Ascending aorta (tissue), 2 donors: ENCODE measurements at regions not wholly inside any gene's neighbourhood (a gene's known extent, or its start where the extent isn't known, plus 50 kb on each side); places are given as distances from the start of the nearest gene placed in this dataset.

Source experiments
- DNase-seq, 2 donors: peaks; one replicate each; pipeline ENCODE4 v3.0.0-alpha.2; 2019; ENCODE audit warnings: low spot score in 2 of 2
- H3K27ac ChIP-seq, 2 donors: fragments of 200-600 bp; sonication (generic); one replicate each; pipeline ENCODE4 v1.5.1; 2016 to 2017; ENCODE audit warnings: mild to moderate bottlenecking in 1 of 2
- H3K27me3 ChIP-seq: fragments of 200-600 bp; sonication (generic); one replicate; pipeline ENCODE4 v1.5.1; 2017
- H3K36me3 ChIP-seq, 2 donors: fragments of 200-600 bp; sonication (generic); one replicate each; pipeline ENCODE4 v1.5.1; 2016
- H3K4me1 ChIP-seq, 2 donors: fragments of 200-600 bp; sonication (generic); one replicate each; pipeline ENCODE4 v1.5.1; 2016 to 2017; ENCODE audit warnings: mild to moderate bottlenecking in 1 of 2
- H3K4me3 ChIP-seq, 2 donors: fragments of 200-600 bp; sonication (generic); one replicate each; pipeline ENCODE4 v1.5.1; 2016 to 2017; ENCODE audit warnings: mild to moderate bottlenecking in 1 of 2
- H3K9me3 ChIP-seq, 2 donors: fragments of 200-600 bp; sonication (generic); one replicate each; pipeline ENCODE4 v1.5.1; 2016
- intact Hi-C: fragments of 100-400 bp; cut with DNase I; formaldehyde crosslinking; loops from one replicate; pipeline ENCODE4 v1.15.1; 2023
- TF ChIP-seq, protein P1 (sequence below), 3 experiments: fragments of 200-600 bp in 2 of 3; fragments of 450-650 bp in 1 of 3; sonication (generic) in 2 of 3; IDR thresholded peaks; one replicate each; pipeline ENCODE4 v1.5.1; 2016 to 2019; ENCODE audit warnings: antibody characterized with exemption in 3 of 3, mild to moderate bottlenecking in 1 of 3, moderate library complexity in 1 of 3

DNA sequence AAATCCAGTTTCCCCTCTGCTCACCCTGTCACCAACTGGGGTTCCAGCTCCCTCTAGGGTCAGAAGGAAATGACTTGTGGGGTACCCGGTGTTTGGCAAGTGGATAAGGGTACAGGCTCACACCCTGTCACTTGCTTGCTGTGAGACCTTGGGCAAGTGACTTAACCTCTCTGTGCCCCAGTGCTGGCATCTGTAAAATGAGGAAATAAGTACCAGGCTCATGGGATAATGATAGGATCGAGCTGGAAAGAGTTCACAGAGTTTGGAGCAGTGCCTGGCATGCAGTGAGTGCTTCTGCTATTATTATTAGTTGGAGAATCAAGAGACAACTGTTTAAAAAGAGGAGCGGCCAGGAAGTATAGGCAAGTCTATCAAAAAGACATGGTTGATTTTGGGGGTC, 53.7 kb upstream of the DLX4 start:
- DNase-seq, result no peak

GRCh38 chr17:49915670-49916069, 53.3 kb upstream of the DLX4 start:
- TF ChIP-seq, protein P1, sequence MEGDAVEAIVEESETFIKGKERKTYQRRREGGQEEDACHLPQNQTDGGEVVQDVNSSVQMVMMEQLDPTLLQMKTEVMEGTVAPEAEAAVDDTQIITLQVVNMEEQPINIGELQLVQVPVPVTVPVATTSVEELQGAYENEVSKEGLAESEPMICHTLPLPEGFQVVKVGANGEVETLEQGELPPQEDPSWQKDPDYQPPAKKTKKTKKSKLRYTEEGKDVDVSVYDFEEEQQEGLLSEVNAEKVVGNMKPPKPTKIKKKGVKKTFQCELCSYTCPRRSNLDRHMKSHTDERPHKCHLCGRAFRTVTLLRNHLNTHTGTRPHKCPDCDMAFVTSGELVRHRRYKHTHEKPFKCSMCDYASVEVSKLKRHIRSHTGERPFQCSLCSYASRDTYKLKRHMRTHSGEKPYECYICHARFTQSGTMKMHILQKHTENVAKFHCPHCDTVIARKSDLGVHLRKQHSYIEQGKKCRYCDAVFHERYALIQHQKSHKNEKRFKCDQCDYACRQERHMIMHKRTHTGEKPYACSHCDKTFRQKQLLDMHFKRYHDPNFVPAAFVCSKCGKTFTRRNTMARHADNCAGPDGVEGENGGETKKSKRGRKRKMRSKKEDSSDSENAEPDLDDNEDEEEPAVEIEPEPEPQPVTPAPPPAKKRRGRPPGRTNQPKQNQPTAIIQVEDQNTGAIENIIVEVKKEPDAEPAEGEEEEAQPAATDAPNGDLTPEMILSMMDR (IDR thresholded peaks at IDR 0.05), result no peak
- Histone ChIP-seq H3K27ac (no peak overlapping the region), H3K27me3 (peaks cover under 1% of the 10 kb centered on the region), H3K9me3 (no peaks in the 10 kb centered on the region), H3K4me3 (no peak overlapping the region), H3K36me3 (no peaks in the 10 kb centered on the region), H3K4me1 (no peaks in the 10 kb centered on the region)
- intact Hi-C loops, result no loop called here
- no peak for DNase-seq

More for the DNA sequence above, 53.7 kb upstream of the DLX4 start:
- intact Hi-C loops, result no loop called here
- no peaks in the 10 kb centered on the region for H3K9me3 ChIP-seq
- no peak overlapping the region for H3K4me3 ChIP-seq
- H3K4me1 ChIP-seq, result peaks cover 0 to 2% of the 10 kb centered on the region in 2 donors
- H3K36me3 ChIP-seq, result no peaks in the 10 kb centered on the region
- peaks cover 5% of the 10 kb centered on the region for H3K27me3 ChIP-seq
- H3K27ac ChIP-seq, result no peak overlapping the region
- TF ChIP-seq, protein P1 (IDR thresholded peaks at IDR 0.05), result no peak

DNA sequence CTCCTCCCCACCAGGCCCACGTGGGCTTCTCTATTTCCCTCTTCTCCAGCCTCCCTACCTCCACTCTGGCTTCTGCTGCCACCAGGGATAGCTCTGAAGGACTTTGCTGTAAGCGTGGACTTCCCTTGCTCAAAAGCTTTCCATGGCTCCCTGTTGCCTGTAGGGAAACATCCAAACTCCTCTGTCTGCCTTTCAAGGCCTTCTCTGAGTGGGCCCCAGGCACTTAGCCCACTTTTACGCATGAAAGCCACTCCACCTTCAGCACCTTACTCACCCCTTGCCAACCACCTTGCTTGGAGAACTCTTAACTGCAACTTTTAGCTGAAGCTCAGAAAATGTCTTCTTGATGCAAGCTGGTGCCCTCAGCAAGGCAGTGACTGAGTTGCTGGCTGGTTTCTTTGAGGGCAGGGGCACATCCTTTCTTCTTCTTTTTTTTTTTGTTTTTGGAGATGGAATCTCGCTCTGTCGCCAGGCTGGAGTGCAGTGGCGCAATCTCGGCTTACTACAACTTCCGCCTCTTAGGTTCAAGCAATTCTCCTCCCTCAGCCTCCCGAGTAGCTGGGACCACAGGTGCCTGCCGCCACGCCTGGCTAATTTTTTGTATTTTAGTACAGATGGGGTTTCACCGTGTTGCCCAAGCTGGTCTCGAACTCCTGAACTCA, 52.0 kb upstream of the DLX4 start:
- no peak for DNase-seq
- Histone ChIP-seq H3K9me3 (no peaks in the 10 kb centered on the region), H3K27me3 (no peaks in the 10 kb centered on the region), H3K36me3 (no peaks in the 10 kb centered on the region), H3K27ac (no peak overlapping the region), H3K4me1 (no peaks in the 10 kb centered on the region), H3K4me3 (no peak overlapping the region)
- TF ChIP-seq, protein P1 (IDR thresholded peaks at IDR 0.05), result no peak
- intact Hi-C loops, result no loop called here

DNA sequence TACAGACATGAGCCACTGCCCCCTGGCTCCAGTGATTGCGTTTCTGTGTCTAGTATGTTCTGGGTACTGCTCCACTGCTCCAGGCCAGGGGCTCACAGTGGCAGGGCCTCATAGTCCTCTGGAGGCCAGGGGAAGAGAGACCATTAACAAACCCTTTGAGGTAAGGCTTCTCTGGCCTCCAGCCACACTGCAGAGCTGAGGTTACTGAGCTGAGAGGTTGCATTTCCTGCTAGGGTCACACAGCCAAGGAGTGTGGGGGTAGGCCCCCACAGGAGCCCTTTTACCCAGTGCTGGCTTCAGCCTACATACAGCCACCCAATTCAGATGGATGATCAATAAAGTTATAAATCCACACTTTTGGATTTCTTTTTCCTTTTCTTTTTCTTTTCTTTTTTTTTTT, 50.4 kb upstream of the DLX4 start:
- Histone ChIP-seq H3K36me3 (no peaks in the 10 kb centered on the region), H3K27me3 (no peaks in the 10 kb centered on the region), H3K4me3 (no peak overlapping the region), H3K9me3 (no peaks in the 10 kb centered on the region), H3K27ac (no peak overlapping the region), H3K4me1 (no peaks in the 10 kb centered on the region)
- intact Hi-C loops, result no loop called here
- DNase-seq, result no peak
- TF ChIP-seq, protein P1 (IDR thresholded peaks at IDR 0.05), result no peak
